ENCODE measurements at regions not wholly inside any gene's neighbourhood (a gene's known extent, or its start where the extent isn't known, plus 50 kb on each side); places are given as distances from the start of the nearest gene placed in this dataset.
"Not testable (repeated sequence)": the region's sequence is repeated elsewhere in the genome, so short reads cannot be mapped to it uniquely, and the experiment has no call there.

DNA sequence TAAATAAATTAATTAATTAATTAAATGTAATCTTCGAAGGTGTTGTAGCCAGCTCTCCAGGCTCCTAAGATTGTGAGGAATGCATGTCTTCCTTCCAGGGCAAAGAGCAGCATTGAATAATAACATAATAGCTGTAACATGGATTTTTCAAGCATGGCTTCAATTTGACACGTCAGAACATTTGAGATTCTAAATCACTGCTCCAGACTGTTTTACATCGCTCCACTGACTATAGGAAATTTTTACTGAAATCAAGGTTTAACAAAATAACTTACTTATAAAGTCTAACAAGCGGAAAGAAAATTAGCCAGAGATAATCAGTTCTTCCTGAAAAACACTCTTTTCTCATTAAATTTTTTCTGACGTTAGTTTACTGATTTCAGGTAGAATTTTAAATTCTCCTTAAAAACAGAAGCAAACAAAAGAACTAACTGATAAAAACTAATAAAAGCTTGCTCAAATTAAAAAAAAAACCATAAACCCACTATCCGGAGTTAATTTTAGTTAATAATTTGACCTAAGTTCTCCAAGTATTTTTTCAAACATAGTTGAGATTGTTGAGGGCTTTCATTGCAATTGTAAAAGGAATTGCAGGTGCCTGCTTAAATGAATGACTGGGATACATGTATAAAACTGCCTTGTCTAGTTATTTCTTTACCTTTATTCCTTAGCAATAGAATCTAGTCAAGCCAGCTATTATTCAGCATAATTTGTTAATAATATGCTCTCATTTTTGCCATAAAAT, 51.2 kb upstream of the SGCE start:
- no peak for DNase-seq

DNA sequence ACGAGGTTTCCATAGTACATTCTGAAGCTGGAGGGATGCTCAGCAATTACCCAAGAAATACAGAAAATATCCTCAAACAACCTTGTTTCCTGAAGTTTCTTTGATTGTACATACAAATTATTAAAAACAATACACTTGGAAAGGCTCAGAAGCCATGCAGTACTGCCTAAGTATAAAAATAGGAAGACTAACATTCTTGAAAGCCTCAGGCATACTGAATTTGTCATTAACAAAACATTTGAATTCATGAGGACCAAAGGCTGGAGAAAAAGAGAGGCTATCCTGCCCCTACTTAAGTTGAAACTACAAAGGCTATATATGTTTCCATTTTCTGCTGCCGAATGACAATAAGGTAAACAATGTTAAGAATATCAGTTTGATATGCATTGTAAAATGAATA, 54.3 kb upstream of the SGCE start:
- no peak for DNase-seq

DNA sequence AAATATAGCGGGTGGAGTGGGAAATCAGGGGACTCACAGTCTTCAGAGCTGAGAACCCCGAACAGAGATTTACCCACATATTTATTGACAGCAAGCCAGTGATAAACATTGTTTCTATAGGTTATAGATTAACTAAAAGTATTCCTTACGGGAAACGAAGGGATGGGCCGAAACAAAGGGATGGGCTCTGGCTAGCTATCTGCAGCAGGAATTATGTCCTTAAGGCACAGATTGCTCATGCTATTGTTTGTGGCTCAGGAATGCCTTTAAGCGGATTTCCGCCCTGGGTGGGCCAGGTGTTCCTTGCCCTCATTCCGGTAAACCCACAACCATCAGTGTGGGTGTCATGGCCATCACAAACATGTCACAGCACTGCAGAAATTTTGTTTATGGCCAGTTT, 66.4 kb upstream of the SGCE start:
- not testable (repeated sequence) for DNase-seq

DNA sequence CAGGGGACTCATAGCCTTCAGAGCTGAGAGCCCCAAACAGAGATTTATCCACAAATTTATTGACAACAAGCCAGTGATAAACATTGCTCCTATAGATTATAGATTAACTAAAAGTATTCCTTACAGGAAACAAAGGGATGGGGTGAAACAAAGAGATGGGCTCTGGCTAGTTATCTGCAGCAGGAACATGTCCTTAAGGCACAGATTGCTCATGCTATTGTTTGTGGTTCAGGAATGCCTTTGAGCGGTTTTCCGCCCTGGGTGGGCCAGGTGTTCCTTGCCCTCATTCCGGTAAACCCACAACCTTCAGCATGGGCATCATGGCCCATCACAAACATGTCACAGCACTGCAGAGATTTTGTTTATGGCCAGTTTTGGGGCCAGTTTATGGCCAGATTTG, 73.0 kb upstream of the SGCE start:
- DNase-seq = not testable (repeated sequence)

DNA sequence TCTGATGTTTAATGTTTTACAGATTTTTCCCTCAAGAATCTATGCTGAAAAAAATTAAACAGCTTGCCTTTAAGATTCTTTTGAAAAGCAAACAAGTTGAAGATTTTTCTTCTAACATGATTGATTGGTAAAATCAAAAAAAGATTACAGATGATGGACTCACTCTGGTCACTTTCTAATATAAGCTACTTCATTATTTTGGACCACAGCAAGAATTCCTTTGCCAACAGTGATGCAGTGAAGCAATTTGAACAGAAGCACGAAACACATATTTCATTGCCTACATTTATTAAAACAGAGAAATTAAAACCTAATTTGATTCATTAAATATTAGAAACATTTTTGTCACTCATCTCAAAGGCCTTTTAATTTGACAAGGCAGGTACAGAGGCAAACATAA, 82.1 kb upstream of the SGCE start:
- no peak for DNase-seq

DNA sequence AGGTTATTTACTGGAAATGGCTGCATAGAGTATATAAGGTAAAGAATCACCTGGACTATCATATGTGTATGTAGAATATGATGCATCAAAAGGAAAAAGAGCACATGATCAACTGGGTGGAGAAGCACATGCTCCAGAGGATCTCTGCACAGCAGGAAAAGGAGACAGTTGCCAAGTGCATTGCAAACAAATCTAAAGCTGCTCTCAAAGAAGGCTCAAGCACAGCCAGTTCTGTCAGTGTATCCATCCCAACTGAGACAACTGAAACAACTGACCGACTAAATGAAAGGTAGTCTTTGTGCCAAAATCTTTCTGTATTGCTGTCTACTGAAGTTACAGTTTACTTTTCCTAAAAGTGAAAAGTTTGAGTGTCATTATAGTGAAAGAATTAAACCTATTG, 83.2 kb upstream of the SGCE start:
- peak; percentile 7 for DNase-seq

DNA sequence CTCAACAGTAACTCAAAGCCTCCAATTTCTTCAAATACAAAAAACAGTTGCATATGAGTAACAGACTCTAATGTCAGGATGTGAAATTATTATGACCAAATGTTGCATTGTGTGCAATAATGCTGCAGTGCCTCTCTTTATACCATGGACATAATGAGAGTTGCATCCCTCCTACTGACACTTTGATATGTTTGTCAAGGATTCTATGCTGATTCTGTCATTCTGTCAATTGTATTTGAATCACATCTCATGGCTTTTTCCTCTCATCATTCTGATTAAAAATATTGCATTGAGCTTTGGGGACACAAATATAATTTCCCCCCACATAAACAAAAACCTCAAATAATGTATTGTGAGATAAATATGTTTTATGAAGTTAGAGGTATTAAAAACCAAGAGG, 84.6 kb upstream of the SGCE start:
- no peak for DNase-seq

DNA sequence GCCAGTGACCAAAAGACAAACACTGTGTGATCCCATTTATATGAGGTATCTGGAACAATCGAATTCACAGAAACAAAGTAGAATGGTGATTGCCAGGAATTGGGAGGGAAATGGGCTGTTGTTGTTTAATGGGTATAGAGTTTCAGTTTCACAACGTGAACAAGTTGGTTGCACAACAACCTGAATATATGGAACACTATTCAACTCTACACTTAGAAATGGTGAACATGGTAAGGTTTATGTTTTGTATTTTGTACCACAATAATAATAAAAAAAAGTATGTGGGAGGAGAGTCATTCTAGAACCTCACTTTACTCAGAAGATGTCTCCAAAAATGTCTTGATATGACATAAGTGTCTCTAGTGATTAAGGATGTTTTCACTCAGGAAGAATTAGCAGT, 85.2 kb upstream of the SGCE start:
- no peak for DNase-seq

DNA sequence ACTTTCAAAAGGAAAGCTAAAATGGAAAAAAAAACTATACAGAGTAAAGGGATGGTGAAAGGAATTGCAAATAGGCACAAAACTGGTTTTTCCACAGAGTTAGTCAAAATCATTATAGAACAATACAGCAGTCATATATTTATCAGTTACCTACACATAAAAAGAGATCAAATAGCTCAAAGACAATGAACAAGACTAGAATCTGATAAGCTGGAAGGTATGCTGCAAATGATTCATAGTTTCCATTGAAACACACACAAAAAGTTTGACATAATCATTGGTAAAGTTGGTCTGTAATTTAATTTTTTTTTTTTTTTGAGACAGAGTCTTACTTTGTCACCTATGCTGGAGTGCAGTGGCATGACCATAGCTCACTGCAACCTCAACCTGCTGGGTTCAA, 92.4 kb upstream of the SGCE start:
- DNase-seq = no peak

DNA sequence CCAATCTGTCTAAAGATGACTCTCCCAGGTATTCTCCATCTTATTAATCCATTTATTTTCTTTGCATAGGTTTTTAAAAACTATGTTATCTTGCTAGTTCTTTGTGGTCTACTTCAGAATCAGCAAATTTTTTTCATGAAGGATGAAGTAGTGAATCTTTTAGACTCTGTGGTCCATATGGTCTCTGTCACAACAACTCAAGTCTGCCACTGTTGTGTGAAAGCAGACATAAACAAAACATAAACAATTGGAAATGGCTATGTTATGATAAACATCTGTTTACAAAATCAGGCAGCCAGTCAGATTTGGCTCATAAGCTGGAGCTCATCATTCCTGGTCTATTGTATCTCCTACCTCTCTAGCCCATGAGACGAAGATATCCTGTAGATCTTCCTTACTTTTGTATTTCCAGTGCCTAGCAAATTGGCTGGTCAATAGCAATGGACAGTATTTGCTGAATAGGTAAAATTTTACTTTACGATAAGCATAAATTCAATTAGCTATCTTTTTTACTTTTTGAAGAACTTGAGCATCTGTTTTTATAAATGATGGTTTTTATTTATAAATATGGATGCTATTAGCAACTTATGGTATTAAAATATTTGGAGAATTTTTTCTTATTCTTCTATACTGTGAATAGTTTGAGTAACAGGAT, 104.6 kb upstream of the SGCE start:
- DNase-seq = no peak

DNA sequence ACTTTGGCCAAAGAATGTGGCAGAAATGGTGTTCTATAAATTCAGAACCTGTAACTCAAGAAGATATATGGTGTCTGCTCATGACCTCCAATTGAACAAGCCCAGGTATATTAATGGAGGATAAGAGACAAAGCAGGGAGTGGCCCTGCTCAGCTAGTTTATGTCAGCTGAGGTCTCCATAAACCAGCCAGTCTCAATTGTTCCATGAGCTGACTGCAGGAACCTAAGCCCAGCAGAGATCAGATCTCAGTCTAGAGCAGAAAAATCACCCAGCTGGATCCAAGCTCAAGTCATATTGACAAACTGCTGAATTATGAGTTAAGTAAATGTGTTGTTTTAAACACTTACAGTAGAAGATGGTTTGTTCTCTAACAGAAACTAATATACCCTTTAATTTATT, 105.5 kb upstream of the SGCE start:
- DNase-seq = no peak

DNA sequence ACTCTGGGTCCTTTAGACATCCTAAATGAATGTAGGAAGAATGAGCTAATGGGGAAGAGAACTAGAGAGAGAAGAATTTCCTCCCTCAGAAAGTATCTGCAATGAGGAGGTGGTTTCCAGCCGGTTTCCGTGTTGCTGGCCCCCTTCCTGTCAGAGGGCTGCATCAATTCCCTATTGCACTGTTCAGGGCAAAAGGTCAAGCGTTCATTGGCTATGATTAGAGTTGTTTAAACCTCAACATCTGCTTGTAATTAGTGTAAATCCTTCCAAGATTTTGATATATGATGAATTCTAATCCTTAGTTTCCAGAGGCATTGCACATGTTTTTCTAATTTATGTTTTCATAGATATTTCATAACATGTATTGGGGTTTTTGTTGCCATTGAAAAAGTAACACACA, 107.3 kb upstream of the SGCE start:
- no peak for DNase-seq

DNA sequence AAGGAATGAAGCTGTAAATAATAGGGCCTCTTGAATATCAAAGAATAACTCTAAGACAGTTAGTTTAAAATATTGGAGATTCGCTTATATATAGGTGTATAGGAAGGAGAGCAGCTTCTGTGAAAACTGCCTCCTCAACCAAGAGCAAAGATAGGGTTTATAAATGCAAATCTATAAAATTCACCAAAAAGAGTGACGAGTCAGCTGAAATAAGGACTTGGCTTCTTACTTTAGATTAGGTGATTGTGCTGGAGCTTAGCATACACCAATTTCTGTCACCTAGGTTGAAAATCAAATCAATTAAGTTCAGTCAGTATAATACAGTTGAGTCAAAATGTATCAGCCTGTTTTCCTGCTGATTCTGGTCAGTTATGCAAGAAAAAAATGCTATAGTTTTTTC, 113.8 kb upstream of the SGCE start:
- DNase-seq = no peak

DNA sequence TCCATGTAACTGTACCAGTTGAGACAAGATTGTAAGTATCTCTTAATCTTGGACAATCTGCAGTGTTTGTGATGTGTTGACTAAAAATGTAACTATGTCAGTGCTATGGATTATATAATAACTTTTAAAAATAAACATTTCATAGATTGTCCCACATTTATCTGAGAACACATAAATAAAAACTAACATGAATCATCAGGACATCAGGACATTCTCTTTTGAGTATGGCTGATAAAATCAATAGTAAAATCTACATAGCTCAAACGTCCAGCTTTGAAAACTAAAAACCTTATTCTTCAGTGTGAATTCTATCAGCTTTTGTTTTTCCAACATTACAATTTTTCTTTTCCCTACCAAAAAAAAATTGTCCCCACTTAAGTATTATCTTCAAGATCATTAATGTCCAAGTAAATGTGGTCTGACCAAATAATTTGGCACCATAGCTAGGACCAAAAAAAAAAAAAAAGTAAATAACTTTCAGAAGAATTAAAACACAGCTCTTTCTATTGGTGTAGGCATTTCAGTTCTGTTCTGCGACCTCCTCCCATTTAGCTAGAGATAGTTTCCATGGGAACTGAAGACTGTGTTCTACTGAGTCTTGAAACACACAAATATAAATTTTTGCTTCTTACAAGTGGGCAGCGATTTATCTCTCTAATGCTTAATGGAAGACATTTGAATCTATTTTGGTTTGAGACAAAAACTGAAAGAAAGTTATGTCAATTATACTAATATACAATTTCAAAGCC, 123.0 kb upstream of the SGCE start:
- no peak for DNase-seq

DNA sequence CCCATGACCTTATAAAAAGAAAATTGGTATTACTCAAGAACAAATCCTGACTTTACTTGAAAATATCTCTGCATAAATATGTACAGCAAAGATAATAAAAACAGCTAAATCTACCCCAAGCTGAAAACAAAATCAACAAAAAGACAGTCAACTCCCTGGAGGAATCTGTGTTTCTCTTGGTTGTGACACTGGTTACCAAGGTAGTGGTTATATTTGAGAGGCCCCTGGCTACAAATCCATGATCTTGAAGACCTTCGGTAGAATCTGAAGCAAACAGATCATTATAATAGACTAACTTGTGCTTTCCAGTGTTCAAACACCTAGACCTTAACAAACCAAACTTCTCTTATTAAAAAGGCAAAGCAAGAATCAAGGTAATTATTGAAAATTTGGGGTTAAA, 123.9 kb upstream of the SGCE start:
- no peak for DNase-seq

DNA sequence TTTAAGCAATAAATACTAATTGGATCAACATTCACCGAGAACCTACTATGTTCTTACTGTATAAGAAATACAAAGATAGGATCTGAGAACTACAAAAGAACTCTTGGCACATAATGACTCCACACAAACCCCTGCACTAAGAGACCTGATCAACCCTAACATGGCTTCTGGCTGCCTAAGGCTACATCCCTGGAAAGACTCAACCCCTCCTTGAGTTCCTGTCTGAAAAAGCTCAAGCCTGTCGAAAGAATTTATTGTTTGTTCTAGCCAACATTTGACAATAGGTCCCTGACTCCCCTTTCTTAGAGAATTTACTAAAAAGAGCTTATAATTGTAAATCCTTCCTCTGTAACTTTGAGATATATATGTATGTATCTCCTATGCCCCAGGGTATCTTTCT, 125.3 kb upstream of the SGCE start:
- no peak for DNase-seq

DNA sequence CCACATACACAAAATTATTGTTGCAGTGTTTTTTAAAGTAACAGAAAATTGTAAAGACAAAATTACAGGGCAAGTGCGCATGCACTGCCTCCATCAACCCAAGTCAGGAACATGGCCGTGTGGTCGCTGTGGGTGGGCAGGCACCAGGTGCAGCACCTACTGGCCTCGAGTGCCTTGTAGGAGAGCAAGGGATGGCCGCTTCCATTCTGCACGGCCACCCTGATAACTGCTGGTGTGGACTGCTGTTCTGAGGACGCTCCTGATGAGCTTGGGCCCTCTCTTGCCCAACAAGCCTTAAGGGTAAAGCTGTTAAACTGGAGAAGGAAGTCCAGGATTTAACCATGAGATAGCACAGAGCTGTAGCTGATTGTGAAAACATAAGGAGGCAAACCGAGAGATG, 124.6 kb upstream of the PPP1R9A start:
- DNase-seq = no peak

DNA sequence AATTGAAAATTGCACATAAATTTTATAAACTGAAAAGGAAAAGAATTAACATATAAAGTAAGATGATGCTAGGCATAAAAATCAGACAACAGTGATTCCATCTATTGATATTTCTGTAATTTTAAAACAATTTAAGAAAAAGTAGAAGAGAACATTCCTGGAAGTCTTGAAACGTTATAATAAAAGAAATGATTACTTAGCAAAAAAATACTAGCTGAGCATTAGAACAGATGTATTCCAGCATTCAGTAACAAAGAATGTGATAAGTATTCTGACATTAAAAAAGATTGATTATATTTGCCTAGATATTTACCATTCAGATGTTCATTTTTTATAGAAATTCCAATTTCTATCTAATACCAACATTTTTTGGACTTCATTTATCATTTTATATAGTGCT, 120.1 kb upstream of the PPP1R9A start:
- DNase-seq = no peak

DNA sequence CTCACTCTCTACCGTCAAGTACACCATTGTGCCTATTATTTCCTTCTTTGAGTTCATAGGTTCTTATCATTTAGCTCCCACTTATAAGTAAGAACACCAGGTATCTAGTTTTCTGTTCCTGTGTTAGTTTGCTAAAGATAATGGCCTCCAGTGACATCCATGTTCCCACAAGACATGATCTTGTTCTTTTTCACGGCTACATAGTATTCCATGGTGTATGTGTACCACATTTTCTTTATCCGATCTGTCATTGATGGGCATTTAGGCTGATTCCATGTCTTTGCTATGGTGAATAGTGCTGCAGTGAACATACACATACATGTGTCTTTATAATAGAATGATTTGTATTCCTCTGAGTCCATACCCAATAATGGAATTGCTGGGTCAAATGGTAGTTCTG, 119.0 kb upstream of the PPP1R9A start:
- not testable (repeated sequence) for DNase-seq

DNA sequence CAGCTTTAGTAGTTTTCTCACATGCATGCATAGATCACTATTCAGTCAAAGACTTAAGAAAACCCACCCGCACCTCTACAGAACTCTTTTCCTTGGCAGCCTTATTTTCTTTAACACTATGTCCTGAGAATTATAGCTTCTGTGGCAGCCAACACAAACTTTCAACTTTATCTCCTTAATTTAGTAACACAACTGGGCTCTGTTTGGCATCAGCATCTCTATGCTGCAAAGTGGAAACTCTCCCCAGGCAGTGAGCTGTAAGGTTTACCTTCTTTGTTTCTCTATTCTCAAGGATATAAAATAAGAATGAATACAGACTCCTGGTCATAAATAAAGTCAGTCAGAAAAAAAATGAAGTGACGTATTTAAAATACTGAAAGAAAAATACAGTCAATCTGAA, 115.2 kb upstream of the PPP1R9A start:
- DNase-seq = no peak

DNA sequence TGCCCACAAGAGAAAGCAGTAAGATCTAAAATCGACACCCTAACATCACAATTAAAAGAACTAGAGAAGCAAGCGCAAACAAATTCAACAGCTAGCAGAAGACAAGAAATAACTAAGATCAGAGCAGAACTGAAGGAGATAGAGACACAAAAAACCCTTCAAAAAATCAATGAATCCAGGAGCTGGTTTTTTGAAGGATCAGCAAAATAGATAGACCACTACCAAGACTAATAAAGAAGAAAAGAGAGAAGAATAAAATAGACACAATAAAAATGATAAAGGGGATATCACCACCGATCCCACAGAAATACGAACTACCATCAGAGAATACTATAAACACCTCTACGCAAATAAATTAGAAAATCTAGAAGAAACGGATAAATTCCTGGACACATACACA, 110.0 kb upstream of the PPP1R9A start:
- DNase-seq = not testable (repeated sequence)

DNA sequence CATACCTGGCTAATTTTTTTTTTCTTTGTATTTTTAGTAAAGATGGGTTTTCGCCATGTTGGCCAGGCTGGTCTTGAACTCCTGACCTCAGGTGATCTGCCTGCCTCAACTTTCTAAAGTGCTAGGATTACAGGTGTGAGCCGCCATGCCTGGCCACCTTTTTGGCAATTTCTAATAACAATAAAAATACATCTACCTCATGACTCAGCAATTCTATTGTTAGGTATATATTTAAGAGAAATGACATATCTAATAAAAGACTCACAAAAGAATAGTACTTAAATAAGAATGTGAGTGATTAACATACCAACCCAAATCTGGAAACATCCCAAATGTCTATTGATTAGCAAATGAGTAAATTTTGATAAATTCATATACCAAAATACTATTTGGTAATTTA, 103.6 kb upstream of the PPP1R9A start:
- no peak for DNase-seq

DNA sequence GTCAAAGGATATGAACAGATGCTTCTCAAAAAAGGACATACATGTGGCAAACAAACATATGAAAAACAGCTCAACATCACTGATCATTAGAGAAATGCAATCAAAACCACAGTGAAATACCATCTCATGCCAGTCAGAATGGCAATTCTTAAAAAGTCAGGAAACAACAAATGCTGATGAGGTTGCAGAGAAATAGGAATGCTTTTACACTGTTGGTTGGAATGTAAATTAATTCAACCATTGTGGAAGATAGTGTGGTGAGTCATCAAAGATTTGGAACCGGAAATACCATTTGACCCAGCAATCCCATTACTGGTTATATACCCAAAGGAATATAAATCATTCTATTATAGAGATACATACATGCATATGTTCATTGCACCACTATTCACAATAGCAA, 98.7 kb upstream of the PPP1R9A start:
- not testable (repeated sequence) for DNase-seq

DNA sequence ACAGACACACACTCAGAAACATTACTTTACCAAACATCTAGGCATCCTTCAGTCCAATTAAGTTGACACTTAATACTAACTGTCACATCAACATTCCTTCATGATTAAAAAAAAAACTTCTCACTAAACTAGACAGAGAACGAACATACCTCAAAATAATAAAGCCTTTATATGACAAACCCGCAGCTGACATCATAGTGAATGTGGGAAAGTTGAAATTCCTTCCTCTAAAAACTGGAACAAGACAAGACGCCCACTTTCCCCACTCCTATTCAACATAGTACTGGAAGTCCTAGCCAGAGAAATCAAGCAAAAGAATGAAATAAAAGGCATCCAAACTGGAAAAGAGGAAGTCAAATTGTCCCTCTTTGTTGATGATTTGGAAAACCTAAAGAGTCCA, 96.9 kb upstream of the PPP1R9A start:
- no peak for DNase-seq
